ENCODE measurements at regions not wholly inside any gene's neighbourhood (a gene's known extent, or its start where the extent isn't known, plus 50 kb on each side); places are given as distances from the start of the nearest gene placed in this dataset.

DNA sequence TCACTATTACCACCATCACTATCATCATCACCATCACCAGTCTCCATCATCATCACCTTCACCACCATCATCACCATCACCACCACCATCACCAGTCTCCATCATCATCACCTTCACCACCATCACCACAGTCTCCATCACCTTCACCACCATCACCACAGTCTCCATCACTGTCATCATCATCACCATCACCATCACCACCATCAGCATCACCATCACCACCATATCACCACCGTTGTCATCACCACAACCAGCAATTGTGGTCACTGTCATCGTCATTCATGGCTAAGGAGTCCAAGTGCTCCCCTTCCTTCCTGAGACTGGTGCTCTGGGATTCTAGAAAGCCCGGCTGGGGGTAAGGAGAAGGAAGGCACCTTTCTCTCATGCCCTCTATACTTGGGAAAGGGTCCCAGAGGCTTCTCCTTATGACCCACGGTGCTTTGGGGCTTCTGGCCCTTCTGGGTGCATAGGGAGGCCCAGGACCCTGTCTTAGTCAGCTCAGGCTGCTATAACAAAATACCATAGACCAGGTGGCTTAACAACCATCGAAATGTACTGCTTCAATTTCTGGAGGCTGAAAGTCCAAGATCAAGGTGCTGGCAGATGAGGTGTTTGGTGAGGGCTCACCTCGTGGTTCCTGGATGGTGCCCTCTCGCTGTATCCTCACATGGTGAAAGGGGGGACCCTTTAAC lies 93.4 kb upstream of the GSE1 start:
- DNase-seq: no peak

DNA sequence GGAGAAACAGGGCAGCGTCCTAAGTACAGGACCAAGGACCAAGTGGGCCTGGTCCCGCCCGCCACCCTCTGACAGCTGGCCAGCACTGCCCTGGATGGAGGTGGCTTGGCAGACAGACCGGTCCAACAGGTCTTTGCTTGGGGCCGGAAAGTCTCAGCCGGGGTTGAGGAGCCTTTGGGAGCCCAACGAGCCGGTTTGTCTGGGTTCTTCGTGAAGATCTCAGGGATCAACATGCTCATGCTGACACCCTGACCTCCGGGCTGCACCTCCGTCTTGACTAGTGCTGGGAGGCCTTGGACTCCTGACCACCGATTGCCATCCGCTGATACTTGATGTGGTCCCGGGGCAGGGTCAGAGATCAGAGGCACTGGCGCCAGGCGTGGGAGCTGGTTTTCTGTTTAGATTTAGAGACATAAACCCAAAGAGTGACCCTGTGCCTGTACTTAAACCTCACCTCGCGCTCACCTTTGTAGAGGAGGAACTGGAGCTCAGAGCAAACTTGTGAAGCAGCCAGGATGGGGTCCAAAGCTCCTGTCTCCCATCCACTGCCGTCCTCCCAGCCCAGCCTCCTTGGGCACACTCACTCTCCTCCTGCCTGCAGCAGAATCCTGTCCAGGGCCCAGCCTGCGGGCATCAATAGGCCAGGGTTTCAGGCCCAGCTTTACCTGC lies 92.1 kb upstream of the GSE1 start:
- DNase-seq: no peak

- no peak for DNase-seq
These were observed 91.4 kb upstream of the GSE1 start for GRCh38 chr16:85521552-85522307.

GRCh38 chr16:85522308-85522841 lies 90.7 kb upstream of the GSE1 start:
- no peak for DNase-seq

DNA sequence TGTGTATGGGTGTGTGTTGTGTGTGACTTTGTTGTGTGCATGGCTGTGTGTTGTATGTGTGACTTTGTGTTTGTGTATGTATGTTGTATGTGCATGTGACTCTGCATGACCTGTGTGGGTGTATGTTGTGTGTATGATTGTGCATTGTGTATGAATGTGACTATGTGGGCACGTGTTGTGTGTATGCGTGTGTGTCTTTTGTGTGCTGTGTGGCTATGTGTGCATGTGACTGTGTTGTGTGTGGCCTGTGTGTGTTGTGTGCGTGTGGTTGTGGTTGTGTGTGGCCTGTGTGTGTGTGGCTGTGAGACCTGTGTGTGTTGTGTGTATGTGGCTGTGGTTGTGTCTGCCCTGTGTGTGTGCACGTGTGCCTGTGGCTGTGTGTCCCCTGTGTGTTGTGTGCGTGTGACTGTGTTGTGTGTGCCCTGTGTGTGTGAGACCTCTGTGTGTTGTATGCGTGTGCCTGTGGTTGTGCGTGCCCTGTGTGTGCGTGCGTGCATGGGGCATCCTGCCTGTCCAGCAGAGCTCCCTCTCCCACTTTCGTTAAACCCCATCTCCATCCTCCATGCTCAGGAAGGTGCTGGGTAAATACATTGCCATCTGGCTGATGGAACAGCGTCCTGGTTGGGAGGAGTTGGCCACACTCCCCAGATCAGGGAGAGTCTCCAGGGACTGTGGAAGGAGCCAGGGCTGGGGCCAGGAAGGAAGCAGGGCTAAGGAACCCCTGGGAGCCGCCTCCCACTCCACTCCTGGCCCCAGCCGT lies 90.1 kb upstream of the GSE1 start:
- peak; percentile 56 for DNase-seq

DNA sequence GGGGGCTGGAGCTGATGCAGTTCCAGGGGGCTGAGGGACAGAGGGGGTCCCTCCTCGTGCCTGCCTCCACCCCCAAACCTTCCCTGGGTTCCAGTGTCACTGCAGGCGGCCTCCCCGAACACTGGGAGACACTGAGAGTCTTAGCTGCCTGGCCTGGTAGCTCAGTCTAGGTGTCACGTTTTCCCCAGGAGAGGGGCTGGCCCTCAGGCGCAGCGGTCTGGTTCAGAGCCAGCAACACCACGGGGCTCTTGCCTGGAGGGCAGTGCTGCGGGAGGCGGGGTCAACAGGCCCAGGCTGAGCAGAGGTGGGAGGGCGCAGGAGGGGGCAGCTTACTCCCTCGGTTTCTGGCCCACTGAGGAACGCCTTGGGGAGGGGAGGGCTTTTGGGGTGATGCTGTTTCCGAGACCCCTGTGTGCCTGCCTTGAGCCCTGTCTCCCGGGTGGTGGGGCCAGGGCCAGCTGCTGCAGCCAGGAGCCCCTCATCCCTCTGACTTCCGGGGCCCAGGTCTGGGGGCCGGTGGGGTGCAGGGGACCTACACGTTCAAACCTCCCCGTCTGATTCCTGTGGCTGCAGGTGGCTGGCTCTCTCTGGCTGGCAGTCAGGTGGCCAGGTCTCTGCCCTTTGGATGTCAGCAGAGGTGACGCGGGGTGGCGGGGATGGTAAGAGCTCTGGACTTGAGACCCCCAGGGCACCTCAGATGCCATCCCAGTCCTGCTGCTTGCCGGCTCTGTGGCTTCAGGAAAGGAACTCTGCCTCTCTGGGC lies 89.3 kb upstream of the GSE1 start:
- DNase-seq: no peak

- DNase-seq: no peak
These were observed 88.8 kb upstream of the GSE1 start for GRCh38 chr16:85524365-85524629.

GRCh38 chr16:85524630-85525419 lies 88.3 kb upstream of the GSE1 start:
- DNase-seq: no peak

- DNase-seq: no peak
These were observed 87.5 kb upstream of the GSE1 start for GRCh38 chr16:85525420-85526184.

- DNase-seq: no peak
These were observed 86.7 kb upstream of the GSE1 start for GRCh38 chr16:85526185-85526974.

GRCh38 chr16:85527042-85527766 lies 85.9 kb upstream of the GSE1 start:
- no peak for DNase-seq

DNA sequence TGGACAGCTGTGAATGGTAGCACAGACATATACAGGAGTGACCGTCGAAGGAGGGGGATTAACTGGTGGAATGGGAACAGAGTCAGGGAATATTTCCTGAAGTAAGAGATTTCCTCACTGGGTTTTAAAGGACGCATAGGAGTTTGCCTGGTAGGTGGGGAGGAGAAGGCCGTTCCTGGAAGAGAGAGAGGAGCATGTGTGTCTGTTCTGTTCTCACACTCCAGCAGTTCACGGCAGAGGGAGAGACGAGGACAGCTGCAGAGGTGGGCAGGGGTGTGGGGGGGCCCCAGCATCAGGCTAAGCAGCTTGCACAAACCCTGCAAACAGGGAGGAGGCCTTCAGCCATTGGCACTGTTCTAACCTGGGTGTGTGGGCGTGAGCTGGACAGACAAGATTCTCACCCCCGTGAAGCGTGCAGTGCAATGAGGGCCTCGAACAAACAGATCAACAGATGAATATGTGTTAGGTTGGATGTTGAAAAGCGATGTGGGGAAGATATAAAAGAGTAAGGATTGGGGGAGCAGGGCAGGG lies 85.3 kb upstream of the GSE1 start:
- DNase-seq: no peak

GRCh38 chr16:85528528-85529387 lies 84.4 kb upstream of the GSE1 start:
- DNase-seq: no peak

GRCh38 chr16:85529489-85530369 lies 83.4 kb upstream of the GSE1 start:
- DNase-seq: no peak

DNA sequence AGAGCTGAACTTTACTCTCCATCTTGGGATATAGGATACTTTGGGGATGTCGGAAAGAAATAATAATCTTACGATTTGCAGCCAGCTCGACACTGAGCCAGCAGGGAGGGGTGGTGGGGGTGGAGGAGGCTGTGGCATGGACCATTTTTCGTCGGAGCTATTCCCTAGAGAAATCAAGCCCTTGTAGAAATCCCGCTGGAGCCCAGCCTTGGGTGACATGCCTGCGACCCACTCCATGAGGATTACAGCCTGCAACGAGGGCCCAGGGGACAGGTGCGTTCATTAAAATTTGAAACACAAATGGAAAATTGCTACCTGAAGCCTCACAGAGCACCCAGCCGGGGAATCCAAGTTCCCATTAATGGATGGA lies 82.8 kb upstream of the GSE1 start:
- no peak for DNase-seq

- DNase-seq: no peak
These were observed 81.6 kb upstream of the GSE1 start for GRCh38 chr16:85531516-85531915.

GRCh38 chr16:85532147-85532546 lies 81.0 kb upstream of the GSE1 start:
- no peak for DNase-seq
